ENCODE measurements at regions not wholly inside any gene's neighbourhood (a gene's known extent, or its start where the extent isn't known, plus 50 kb on each side); places are given as distances from the start of the nearest gene placed in this dataset.

- DNase-seq (ENCODE audit: low spot score) = no peak
Measured at GRCh38 chr1:4960782-4961475, 306.5 kb downstream of the AJAP1 start.

- DNase-seq (ENCODE audit: low spot score) = no peak
Measured at GRCh38 chr1:4960336-4960735, 305.9 kb downstream of the AJAP1 start.

DNA sequence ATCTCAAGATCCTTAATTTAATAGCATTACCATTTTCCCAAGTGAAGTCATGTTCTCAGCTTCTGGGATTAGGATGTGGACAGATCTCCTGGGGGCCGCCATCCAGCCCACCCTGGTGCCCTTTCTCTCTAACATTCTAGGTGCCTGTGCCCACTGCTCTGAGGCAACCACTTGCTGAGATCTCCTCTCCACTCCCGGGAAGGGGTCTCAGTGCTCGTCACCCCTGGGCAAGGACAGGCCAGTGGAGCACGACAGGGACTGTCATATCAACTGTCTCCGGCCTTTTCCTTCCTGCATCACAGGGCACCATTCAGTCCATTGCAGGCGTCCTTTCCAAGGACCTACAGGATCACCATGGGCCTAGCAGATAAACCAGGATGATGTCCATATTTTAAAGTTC is 304.8 kb downstream of the AJAP1 start:
- DNase-seq (ENCODE audit: low spot score) = no peak

DNA sequence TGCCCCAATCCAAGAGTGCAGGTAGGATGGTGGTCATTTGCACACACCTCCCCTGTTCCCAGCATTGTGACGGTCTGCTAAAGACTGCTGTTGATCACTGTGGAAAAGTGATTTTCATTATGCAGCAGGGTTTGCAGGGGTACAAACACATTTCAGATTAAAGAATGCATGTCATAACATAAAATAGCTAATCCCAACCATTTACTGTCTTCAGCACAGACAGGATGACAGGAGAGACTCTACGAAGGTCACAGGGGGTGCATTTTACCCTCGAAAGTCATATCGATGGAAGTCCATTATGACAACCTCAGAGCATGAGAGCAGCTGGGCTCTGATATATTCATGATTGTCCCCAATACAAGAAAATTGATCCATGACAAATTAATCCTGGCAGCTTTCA is 302.6 kb downstream of the AJAP1 start:
- DNase-seq (ENCODE audit: low spot score) = no peak

GRCh38 chr1:4954392-4954791 is 300.0 kb downstream of the AJAP1 start:
- no peak for DNase-seq (ENCODE audit: low spot score)

- DNase-seq (ENCODE audit: low spot score) = no peak
Measured at GRCh38 chr1:4951601-4952000, 297.2 kb downstream of the AJAP1 start.

- no peak for DNase-seq (ENCODE audit: low spot score)
Measured at GRCh38 chr1:4946343-4946742, 291.9 kb downstream of the AJAP1 start.

DNA sequence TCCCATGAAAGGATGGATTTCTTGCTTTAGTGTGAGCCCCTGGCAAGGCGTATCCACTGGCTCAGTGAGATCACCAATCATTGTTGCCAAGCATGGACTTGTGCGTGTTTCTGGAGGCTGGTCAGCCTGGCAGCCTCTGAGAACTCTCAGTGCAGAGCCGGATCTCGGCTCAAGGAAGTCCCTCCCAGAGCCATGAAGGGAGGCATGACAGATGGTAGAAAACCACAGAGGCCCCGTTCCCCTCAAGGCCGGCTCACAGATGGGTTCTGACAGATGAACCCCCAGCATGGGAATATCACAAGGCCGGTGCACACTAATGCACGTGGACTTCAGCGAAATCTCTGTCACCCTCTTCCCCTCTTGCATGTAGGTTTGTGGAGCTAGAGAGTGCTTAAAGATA is 290.5 kb downstream of the AJAP1 start:
- DNase-seq (ENCODE audit: low spot score) = no peak

DNA sequence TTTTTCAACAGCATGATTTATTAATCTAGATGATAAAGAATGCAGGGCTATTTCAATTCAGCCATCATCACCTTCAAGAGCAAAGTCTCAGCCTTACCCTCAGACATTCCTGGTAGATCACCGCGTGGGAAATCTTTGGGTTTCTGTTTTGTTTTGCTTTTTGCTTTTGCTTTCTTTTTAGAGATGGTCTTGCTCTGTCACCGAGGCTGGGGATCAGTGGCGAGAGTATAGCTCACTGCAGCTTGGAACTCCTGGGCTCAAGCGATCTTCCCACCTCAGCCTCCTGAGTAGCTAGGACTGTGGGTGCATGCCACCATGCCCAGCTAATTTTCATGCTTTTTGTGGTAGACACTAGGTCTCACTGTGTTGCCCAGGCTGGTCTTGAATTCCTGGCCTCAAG is 289.7 kb downstream of the AJAP1 start:
- no peak for DNase-seq (ENCODE audit: low spot score)

GRCh38 chr1:4939266-4939665 is 284.9 kb downstream of the AJAP1 start:
- DNase-seq (ENCODE audit: low spot score) = no peak

DNA sequence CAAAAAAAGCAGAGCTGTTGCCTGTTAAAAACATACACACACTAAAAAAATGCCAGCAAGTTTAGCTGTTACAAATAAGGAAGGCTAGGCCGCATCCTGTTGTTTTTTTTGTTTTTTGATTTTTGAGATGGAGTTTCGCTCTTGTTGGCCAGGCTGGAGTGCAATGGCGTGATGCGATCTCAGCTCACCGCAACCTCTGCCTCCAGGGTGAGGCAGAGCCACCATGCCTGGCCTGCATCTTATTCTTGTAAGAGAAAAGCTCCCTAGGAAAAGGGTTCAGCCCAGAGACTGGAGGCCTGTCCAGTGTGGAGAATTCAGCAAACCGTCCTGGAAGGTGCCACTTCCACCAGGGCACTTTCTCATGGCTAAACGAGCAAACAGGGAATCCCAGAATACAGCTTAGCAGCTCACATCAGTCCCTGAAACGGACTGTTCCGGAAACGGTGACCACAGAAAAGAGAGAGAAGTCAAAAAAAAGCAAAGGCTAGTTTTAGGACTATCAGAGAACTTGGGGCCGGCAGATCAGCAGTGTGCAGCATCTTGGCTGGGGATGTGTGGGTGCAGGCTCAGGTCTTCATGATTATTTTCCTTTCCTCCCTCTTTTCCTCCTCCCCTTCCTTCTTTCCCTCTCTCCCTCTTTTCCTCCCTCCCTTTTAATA is 283.6 kb downstream of the AJAP1 start:
- no peak for DNase-seq (ENCODE audit: low spot score)

DNA sequence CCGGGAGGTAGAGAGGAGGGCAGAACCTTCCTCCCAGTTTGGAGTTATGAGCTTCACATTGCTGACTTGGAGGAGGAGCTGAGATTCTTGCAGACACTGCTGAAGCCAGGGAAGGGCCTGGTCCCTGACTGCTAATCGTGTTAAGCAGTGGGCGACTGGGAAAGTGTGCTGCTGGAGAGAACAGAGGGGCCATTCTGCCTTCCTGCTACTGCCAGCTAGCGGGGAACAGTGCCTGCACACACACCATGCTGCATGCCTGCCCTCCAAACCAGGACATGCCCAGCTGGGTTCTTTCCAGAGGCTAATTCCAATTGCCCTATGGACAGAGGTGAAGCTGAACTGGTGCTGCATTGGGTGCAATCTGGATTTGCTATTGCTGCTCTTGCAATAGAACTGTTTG is 281.4 kb downstream of the AJAP1 start:
- DNase-seq (ENCODE audit: low spot score) = no peak

DNA sequence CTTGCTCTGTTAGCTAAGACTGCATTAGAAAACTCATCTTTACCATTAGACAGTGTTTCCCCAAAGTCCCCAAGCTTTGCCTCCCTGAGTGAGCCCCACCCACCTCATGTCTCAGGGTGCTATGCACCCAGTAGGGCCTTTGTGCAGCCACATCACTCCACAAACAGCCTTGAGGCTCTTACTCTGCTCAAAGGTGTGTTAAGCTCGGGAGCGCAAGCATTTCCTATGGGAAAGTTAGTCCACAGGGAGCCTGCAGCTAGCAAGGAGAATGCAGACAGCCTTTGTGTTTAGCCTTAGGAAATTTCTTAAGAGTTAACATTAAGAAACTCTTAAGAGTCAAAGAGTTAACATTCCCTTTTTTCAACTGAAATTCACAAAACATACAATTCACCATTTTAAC is 278.8 kb downstream of the AJAP1 start:
- no peak for DNase-seq (ENCODE audit: low spot score)

DNA sequence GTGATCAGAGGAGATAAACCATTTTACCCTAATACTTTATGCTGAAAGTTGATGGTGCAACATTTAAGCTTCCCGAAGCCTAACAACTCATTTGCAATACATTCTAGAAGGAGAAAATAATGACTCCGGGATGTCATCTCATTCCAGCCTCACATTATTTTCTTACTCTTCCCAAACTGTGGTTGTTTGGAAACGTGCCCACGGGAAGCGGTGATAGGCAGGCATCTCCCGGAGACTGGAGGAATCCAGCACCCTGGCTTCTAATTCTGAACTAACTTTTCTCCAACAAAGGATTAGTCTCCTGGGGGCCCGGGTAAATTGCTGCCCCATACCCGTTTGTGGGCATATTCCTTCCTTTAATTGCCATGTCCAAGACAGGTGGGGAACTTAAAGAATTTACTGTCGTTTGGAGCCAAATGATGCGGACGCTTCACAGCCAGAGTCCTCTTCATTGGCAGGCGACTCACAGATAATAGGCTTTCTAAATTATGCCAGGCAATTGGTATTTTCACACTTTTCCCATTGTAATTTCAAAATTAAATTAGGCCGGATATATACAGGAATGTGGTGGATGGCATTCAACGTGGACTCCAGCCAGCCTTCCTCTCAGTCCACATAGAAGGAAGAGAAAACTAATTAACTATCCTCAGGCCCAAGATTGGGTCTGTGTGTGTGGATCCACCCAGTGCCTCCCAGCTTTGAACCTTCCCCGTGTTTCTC is 278.1 kb downstream of the AJAP1 start:
- DNase-seq (ENCODE audit: low spot score) = no peak

DNA sequence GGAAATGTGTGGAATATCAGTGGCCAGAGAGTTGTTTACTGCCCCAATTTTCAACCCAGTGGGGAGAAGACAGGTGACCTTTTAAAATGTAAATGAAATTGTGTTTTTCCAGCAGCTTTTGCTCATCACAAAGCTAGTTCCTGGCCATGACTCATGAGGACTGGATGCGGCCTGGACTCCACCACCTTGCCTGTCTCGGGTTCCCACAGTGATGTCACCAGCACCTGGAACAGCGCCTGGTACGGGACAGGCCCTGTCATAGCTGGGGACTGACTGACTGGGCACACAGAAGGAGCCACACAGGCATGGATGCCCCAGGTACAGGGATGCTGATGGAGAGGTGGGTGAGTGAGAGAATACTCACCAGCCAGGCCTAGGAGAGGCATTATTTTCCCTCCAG is 277.1 kb downstream of the AJAP1 start:
- no peak for DNase-seq (ENCODE audit: low spot score)

GRCh38 chr1:4928186-4928585 is 273.8 kb downstream of the AJAP1 start:
- no peak for DNase-seq (ENCODE audit: low spot score)

DNA sequence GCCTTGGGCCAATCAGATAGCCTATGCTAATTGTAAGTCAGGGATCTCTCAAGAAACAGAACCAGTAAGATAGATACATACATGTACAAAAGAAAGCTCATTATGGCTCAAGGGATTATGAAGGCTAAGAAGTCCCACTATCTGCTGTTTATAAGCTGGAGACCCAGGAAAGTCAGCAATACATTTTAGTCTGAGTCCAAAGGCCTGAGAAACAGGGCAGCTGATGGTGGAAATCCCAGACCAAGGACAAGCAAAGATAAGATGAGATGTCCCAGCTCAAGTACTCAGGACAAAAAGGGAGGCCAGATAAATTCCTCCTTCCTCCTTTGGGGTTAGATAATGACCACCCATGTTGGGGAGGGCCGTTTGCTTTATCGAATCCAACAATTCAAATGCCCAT is 269.9 kb downstream of the AJAP1 start:
- no peak for DNase-seq (ENCODE audit: low spot score)

DNA sequence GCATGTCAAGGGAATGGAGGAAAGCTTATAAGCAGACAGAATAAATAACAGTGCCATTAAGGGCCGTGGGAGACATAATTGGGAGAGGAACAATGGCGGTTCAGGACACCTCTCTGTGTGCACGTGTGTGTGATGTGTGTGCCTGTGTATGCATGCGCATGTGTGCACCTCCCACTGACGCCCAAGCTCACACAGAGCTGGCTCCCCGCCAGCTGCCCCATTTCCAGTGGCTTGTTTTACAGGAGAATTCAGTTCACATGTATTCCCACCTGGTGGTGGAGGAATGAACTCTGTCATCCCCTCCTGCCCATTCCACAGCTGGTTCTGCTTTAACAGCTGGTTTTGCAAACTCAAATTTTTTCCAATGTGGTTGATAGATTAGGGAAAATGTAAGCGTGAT is 262.2 kb downstream of the AJAP1 start:
- no peak for DNase-seq (ENCODE audit: low spot score)

- DNase-seq (ENCODE audit: low spot score) = no peak
Measured at GRCh38 chr1:4915154-4915553, 260.7 kb downstream of the AJAP1 start.

DNA sequence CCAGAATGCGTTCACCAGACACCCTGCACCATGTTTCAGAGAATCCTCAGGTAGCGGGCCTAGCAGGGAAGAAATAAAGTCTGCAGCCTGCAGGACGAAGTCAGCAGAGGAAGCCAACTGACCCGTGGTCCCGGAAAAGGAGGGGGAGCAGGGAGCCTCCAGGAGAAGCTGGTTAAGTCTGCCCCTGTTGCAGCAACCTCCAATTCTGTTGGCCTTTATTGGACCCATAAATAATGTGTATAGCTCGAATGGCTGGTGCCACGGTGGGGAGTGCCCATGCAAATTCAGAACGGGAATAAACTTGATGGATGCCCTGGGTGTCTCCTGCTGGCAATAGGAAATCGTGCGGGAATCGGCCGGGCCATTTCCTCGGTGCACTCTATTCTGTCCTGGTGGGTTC is 254.1 kb downstream of the AJAP1 start:
- no peak for DNase-seq (ENCODE audit: low spot score)

DNA sequence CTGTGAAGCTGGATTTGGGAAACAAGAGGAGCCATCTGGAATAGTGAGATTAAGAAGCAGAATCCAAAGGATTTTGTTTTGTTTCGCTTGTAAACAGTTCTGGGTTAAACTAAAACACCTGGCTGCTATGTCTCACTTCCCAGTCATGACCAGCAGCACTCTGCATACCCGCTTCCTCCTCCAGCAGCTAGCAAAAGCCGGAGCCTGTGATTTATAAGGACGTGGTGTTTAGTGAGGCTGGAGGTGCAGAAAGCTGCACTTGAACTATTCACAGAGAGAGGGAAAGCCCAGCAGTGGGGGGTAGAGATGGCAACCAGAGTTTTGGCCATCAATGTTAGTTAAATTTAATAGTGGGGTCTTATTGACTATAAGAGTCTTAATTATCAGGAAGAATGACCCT is 240.2 kb downstream of the AJAP1 start:
- no peak for DNase-seq (ENCODE audit: low spot score)

DNA sequence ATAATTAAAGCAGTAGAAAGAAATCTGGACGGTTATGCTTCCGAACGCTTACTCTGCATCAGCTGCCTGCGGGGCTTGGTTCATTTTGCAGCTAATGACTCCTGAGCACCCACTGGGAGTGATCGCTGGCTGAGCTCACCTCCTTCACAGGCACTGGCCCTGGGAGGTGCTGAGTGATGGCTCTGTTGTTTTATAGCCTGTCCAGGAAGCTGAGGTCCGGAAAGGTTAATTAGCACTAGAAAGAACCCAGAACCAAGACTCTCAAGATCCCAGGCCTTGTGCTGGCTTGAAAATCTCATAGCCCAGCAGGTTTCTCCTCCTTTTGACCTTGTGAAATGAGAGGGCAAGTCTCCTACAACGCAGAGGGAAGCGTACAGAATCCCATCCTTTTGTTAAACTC is 226.2 kb downstream of the AJAP1 start:
- DNase-seq (ENCODE audit: low spot score) = no peak

DNA sequence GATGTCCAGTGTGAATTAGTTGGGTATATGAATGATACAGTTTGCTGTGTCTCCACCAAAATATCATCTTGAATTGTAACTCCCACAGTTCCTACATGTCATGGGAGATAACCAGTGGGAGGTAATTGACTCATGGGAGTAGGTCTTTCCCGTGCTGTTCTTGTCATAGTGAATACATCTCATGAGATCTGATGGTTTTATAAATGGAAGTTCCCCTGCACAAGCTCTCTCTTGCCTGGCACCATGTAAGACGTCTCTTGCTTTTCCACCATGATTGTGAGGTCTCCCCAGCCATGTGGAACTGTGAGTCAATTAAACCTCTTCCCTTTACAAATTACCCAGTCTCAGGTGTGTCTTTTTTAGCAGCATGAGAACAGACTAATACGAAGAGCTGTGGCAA is 223.0 kb downstream of the AJAP1 start:
- DNase-seq (ENCODE audit: low spot score) = no peak

GRCh38 chr1:4871373-4871772 is 217.0 kb downstream of the AJAP1 start:
- DNase-seq (ENCODE audit: low spot score) = no peak

All from left forelimb (tissue), 1 donor.